Subcutaneous abdominal adipose tissue (tissue), 5 donors: ENCODE measurements at regions not wholly inside any gene's neighbourhood (a gene's known extent, or its start where the extent isn't known, plus 50 kb on each side); places are given as distances from the start of the nearest gene placed in this dataset.
"Not testable (repeated sequence)": the region's sequence is repeated elsewhere in the genome, so short reads cannot be mapped to it uniquely, and the experiment has no call there.

Experiments used
- H3K27ac ChIP-seq: one replicate; pipeline ENCODE4 v1.7.0; 2013; ENCODE audit warnings: low read depth, mild to moderate bottlenecking, inconsistent platforms, low read length, moderate library complexity
- H3K27me3 ChIP-seq, 5 donors: one replicate each; pipeline ENCODE4 v1.7.0; 2013; ENCODE audit warnings: low read length in 5 of 5, inconsistent platforms in 1 of 5; ENCODE audit not compliant: control insufficient read depth in 5 of 5, insufficient read depth in 4 of 5
- H3K36me3 ChIP-seq, 5 donors: one replicate each; pipeline ENCODE4 v1.7.0; 2013; ENCODE audit warnings: low read length in 5 of 5; ENCODE audit not compliant: control insufficient read depth in 5 of 5, insufficient read depth in 5 of 5
- H3K4me1 ChIP-seq, 5 donors: one replicate each; pipeline ENCODE4 v1.7.0; 2013; ENCODE audit warnings: low read length in 5 of 5, mild to moderate bottlenecking in 3 of 5, moderate library complexity in 1 of 5; ENCODE audit not compliant: control insufficient read depth in 5 of 5, insufficient read depth in 5 of 5
- H3K4me3 ChIP-seq, 5 donors: one replicate each; pipeline ENCODE4 v1.7.0; 2013; ENCODE audit warnings: low read length in 5 of 5, low read depth in 1 of 5
- H3K9ac ChIP-seq, 5 donors: one replicate each; pipeline ENCODE4 v1.7.0; 2013; ENCODE audit warnings: low read length in 5 of 5, mild to moderate bottlenecking in 4 of 5, moderate library complexity in 3 of 5
- H3K9me3 ChIP-seq, 5 donors: one replicate each; pipeline ENCODE4 v1.7.0; 2013; ENCODE audit warnings: low read length in 5 of 5; ENCODE audit not compliant: control insufficient read depth in 5 of 5
- donor health status: healthy.
- donor health status: healthy.
- donor health status: healthy.
- donor health status: healthy.
- donor health status: healthy.

DNA sequence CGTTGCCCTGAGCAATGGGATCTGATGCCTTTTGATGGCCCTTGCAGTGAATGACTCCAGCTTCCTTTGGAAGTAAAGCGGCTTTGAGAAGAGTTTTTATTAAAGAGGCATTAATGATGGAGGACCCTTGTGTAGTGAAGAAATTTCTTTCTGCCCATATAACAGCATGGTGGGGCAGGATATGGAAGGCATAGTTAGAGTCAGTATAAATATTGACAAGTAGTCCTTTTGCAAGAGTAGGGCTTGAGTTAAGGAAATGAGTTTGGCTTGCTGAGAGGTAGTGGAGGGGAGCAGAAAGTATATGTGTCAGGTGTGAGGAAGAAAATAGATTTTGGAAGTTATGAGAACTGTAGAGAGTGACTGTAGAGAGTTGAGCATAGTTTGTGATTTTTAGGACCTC is 254.1 kb upstream of the DIO3 start:
- H3K9me3 ChIP-seq, H3K4me1 ChIP-seq, H3K36me3 ChIP-seq, H3K4me3 ChIP-seq, H3K27ac ChIP-seq, H3K9ac ChIP-seq, H3K27me3 ChIP-seq: not testable (repeated sequence)

DNA sequence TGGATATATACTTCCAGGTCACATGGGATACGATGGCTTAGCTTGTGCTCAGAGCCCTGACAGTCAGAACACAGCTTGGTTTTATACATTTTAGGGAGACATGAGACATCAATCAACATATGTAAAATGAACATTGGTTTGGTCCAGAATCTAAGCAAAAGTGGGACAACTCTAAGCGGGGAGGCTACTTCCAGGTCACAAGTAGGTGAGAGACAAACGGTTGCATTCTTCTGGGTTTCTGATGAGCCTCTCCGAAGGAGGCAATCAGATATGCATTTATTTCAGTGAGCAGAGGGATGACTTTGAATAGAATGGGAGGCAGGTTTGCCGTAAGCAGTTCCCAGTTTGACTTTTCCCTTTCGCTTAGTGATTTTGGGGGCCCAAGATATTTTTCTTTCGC is 250.1 kb upstream of the DIO3 start:
- not testable (repeated sequence) for H3K4me3 ChIP-seq, H3K36me3 ChIP-seq, H3K27ac ChIP-seq, H3K27me3 ChIP-seq, H3K9ac ChIP-seq, H3K4me1 ChIP-seq
- H3K9me3 ChIP-seq: peaks cover 3 to 18% (median 9%) of the 10 kb centered on the region in 5 donors

DNA sequence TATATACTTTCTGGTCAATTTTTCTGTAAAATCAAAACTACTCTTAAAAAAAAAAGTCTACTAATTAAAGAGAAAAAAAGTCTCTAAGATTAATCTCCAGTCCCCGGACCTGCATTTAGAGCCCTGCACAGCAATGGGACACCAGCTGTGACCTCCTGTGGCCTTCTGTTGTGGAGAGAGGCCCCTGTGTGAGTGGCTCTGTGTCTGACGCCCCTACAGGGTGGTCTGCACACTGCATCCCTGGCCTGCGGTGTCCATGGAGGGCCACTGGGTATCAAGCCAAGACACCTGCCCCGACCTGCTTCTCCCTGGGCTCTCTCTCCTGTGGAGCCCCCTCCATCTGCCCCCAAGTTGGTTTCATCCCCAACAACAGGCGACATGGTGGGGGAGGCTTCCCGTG is 248.0 kb upstream of the DIO3 start:
- Histone ChIP-seq H3K9me3 (peaks cover 3 to 16% (median 15%) of the 10 kb centered on the region in 5 donors), H3K4me1 (no peaks in the 10 kb centered on the region), H3K9ac (no peak overlapping the region), H3K36me3 (no peaks in the 10 kb centered on the region), H3K27me3 (no peaks in the 10 kb centered on the region), H3K27ac (no peak overlapping the region), H3K4me3 (no peak overlapping the region)

DNA sequence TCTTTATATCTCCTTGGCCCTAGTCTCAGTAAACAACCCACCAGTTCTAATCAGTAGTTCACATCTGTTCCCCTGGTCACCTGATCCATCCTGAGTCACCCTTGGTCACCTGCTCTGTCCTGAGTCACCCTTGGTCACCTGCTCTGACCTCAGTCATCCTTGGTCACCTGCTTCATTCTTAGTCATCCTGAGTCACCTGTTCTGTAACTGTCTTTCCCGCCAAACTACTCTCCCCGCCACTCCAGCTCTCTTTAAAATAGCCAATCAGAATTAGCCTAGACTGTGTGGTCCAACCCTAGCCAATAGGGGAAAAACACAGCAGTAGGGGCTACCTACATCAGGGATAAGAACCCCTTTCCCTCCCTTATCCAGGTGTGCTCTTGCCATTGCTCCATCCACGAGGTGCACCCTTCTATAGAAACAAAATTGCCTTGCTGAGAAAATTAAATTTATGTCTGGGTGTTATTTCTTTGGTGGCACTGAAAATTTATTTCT is 245.4 kb upstream of the DIO3 start:
- no peak overlapping the region for H3K4me3 ChIP-seq
- H3K36me3 ChIP-seq: no peaks in the 10 kb centered on the region
- H3K4me1 ChIP-seq: no peaks in the 10 kb centered on the region
- H3K9me3 ChIP-seq: peaks cover 3 to 16% (median 15%) of the 10 kb centered on the region in 5 donors
- no peak overlapping the region for H3K9ac ChIP-seq
- H3K27ac ChIP-seq: no peak overlapping the region
- H3K27me3 ChIP-seq: no peaks in the 10 kb centered on the region

DNA sequence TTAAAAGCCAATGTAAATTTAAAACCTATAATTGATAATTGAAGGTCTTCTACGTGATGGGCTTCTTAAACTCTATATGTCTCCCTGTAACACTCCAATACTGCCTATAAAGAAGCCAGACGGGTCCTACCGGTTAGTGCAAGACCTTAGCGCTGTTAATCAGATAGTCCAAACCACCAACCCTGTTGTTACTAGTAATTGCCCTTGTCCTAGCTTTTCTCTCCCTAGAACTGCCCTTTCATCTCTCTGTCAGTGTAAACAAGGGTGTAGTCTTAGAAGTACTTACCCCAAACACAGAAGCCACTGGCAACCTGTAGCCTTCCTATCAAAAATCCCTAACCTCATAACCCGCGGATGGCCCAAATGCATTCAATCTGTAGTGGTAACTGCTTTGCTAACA is 243.0 kb upstream of the DIO3 start:
- Histone ChIP-seq H3K9me3 (peaks cover 3 to 18% (median 16%) of the 10 kb centered on the region in 5 donors), H3K27ac (no peak overlapping the region), H3K4me1 (no peaks in the 10 kb centered on the region), H3K9ac (no peak overlapping the region), H3K36me3 (no peaks in the 10 kb centered on the region), H3K27me3 (no peaks in the 10 kb centered on the region), H3K4me3 (no peak overlapping the region)

DNA sequence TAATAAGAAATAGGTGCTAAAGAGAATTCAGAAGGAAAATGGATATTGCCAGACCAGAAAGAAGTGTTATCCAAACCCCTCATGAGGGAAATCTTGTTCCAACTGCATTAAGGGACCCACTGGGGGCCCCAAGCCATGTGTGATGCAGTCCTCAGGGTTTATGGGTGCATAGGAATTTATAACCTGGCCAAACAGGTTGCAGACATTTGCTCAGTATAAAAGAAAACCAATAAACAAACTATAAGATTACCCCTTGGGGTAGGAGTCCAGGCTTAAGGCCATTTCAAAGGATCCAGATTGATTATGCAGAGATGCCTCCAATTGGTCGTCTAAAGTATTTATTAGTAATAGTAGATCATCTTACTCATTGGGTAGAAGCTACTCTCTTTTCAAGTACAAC is 240.9 kb upstream of the DIO3 start:
- peaks cover 3 to 29% (median 24%) of the 10 kb centered on the region in 5 donors for H3K9me3 ChIP-seq
- no peaks in the 10 kb centered on the region for H3K36me3 ChIP-seq
- no peak overlapping the region for H3K9ac ChIP-seq
- H3K4me3 ChIP-seq: no peak overlapping the region
- no peaks in the 10 kb centered on the region for H3K4me1 ChIP-seq
- no peak overlapping the region for H3K27ac ChIP-seq
- H3K27me3 ChIP-seq: no peaks in the 10 kb centered on the region

DNA sequence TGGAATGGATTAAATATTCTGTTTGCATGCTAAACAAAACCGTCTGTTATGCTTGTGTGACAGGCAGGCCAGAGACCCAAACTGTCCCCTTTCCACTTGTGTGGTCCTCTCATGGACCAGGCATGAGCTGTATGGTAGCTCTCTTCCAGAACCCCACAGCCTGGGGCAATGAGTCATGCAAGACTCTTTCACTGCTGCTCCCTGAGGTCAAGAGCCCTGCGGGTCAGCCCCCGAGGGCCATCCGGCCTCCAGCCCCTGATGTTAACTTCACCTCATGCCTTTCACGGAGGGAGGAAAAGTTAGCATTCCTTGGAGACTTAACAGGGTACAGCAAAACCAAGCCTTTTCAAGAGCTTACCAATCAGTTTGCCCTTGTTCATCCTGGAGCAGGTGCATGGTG is 239.1 kb upstream of the DIO3 start:
- no peak overlapping the region for H3K4me3 ChIP-seq
- no peaks in the 10 kb centered on the region for H3K4me1 ChIP-seq
- no peak overlapping the region for H3K9ac ChIP-seq
- no peak overlapping the region for H3K27ac ChIP-seq
- no peaks in the 10 kb centered on the region for H3K36me3 ChIP-seq
- H3K27me3 ChIP-seq: no peaks in the 10 kb centered on the region
- H3K9me3 ChIP-seq: peaks cover 0 to 18% (median 11%) of the 10 kb centered on the region in 5 donors

DNA sequence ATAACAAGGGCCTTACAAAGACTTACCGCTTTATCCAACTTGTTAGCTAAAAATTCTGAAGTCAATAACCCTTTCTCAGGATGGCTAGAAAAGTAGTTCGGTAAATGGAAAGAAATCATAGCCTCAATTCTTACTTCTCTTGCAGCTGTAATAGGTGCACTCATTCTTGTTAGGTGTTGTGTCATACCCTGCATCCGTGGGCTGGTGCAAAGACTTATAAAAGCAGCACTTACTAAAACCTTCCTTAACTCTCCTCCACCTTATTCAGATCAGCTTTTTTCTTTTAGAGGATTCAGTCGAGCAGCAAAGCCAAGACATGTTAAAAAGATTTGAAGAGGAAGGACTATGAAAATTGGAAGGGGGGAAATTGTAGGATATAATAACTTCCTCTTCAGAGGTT is 238.2 kb upstream of the DIO3 start:
- H3K4me3 ChIP-seq: no peak overlapping the region
- H3K27me3 ChIP-seq: no peaks in the 10 kb centered on the region
- H3K36me3 ChIP-seq: no peaks in the 10 kb centered on the region
- H3K9me3 ChIP-seq: peaks cover 0 to 18% (median 11%) of the 10 kb centered on the region in 5 donors
- no peak overlapping the region for H3K27ac ChIP-seq
- H3K9ac ChIP-seq: no peak overlapping the region
- H3K4me1 ChIP-seq: no peaks in the 10 kb centered on the region

DNA sequence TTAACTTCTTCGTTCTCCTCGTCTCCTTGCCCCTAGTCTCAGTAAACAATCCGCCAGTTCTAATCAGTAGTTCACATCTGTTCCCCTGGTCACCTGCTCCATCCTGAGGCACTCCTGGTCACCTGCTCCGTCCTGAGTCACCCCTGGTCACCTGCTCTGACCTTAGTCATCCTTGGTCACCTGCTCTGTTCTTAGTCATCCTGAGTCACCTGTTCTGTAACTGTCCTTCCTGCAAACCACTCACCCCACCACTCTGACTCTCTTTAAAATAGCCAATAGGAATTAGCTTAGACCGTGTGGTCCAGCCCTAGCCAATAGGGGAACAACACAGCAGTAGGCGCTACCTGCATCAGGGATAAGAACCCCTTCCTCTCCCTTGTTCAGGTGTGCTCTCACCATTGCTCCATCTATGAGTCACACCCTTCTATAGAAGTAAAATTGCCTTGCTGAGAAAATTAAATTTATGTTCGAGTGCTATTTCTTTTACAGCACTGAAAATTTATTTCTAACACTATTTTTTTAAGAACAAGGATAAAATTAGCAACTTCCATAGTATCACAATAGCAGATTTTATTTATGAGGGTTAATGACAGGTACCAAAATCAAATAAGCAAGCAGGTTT is 237.6 kb upstream of the DIO3 start:
- not testable (repeated sequence) for H3K9ac ChIP-seq, H3K36me3 ChIP-seq, H3K27ac ChIP-seq, H3K4me1 ChIP-seq, H3K27me3 ChIP-seq
- Histone ChIP-seq H3K4me3 (peak overlapping the region in 1 of 5 donors; percentile 22), H3K9me3 (peaks cover 0 to 18% (median 11%) of the 10 kb centered on the region in 5 donors)

DNA sequence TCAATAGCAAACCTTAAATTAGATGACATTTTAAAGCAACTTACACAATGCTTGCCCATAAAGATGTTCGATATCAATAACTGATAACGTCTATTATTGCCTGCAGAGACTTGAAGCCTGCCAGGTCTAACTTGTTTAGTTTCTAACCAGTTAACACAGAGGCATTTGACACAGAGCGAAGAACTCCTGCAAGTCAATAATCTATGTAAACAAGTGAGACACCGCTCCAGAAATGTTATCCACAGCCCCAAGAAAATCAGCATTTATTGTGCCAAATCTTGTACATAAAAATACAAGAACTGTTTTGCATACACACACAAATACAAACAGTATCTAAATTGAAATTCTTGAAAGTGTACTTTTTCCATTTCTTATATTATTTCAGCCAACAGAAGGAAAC is 236.0 kb upstream of the DIO3 start:
- H3K4me1 ChIP-seq: no peaks in the 10 kb centered on the region
- H3K9ac ChIP-seq: no peak overlapping the region
- peaks cover 0 to 3% (median 0%) of the 10 kb centered on the region in 5 donors for H3K27me3 ChIP-seq
- no peak overlapping the region for H3K4me3 ChIP-seq
- peaks cover 0 to 18% (median 11%) of the 10 kb centered on the region in 5 donors for H3K9me3 ChIP-seq
- no peaks in the 10 kb centered on the region for H3K36me3 ChIP-seq
- no peak overlapping the region for H3K27ac ChIP-seq
